Stomach (tissue), 8 donors: ENCODE measurements at regions not wholly inside any gene's neighbourhood (a gene's known extent, or its start where the extent isn't known, plus 50 kb on each side); places are given as distances from the start of the nearest gene placed in this dataset.

Source experiments
- DNase-seq, 2 donors: peaks; one replicate each; pipeline versions ENCODE4 v3.0.0 to v3.0.0-alpha.2; 2013 to 2019
- H3K27ac ChIP-seq, 5 donors: fragments of 200-600 bp in 4 of 5; sonication (generic) in 4 of 5; one replicate each; pipeline ENCODE4 v1.5.1; 2013 to 2019; ENCODE audit warnings: mild to moderate bottlenecking in 1 of 5, moderate library complexity in 1 of 5
- H3K27me3 ChIP-seq, 3 donors: fragments of 200-600 bp; sonication (generic); one replicate each; pipeline ENCODE4 v1.5.1; 2017 to 2019; ENCODE audit warnings: mixed run types in 1 of 3
- H3K36me3 ChIP-seq, 4 donors: fragments of 200-600 bp; sonication (generic); 1 replicate in 3 of 4; 2 replicates in 1 of 4; pipeline ENCODE4 v1.5.1; 2016 to 2019
- H3K4me1 ChIP-seq, 4 donors: fragments of 200-600 bp; sonication (generic); one replicate each; pipeline ENCODE4 v1.5.1; 2016 to 2019
- H3K4me3 ChIP-seq, 4 donors: fragments of 200-600 bp; sonication (generic) in 3 of 4; one replicate each; pipeline ENCODE4 v1.5.1; 2016 to 2019; ENCODE audit warnings: mild to moderate bottlenecking in 1 of 4
- H3K9me3 ChIP-seq, 4 donors: fragments of 200-600 bp; sonication (generic); one replicate each; pipeline ENCODE4 v1.5.1; 2016 to 2019
- EP300 ChIP-seq: sonication (generic); formaldehyde crosslinking; IDR thresholded peaks from one replicate; pipeline ENCODE4 v1.6.1; 2017; ENCODE audit warnings: antibody characterized with exemption
- POLR2A ChIP-seq, 4 donors: fragments of 450-650 bp; IDR thresholded peaks; one replicate each; pipeline ENCODE4 v1.6.1; 2016; ENCODE audit warnings: antibody characterized with exemption in 4 of 4, control low read depth in 2 of 4, mild to moderate bottlenecking in 1 of 4, moderate library complexity in 1 of 4
- POLR2AphosphoS5 ChIP-seq, 3 donors: sonication (generic); formaldehyde crosslinking; IDR thresholded peaks; one replicate each; pipeline ENCODE4 v1.6.1; 2016; ENCODE audit warnings: antibody characterized with exemption in 3 of 3
- WGBS, 5 donors: extraction: QIAGEN DNeasy Blood & Tissue Kit in 3 of 5; methylation state at CpG; one replicate each; pipeline versions ENCODE4 v1.1.5 to v1.1.7; 2013 to 2018; 5-methylcytosine and 5-hydroxymethylcytosine counted together
- intact Hi-C: fragments of 100-400 bp; cut with DNase I; formaldehyde crosslinking; loops from one replicate; pipeline ENCODE4 v1.15.1; 2023; ENCODE audit warnings: low total_unique reads
- TF ChIP-seq, protein P1 (sequence below), 7 experiments: fragments of 450-650 bp in 4 of 7; fragments of 200-600 bp in 3 of 7; sonication (generic) in 3 of 7; IDR thresholded peaks; one replicate each; pipeline ENCODE4 v1.5.1; 2016 to 2019; ENCODE audit warnings: antibody characterized with exemption in 7 of 7, control low read depth in 2 of 7, mild to moderate bottlenecking in 1 of 7
- donor health status: healthy with polysubstance abuse.
- donor health status: Bipolar disorder and iron deficiency.
- donor health status: healthy.

DNA sequence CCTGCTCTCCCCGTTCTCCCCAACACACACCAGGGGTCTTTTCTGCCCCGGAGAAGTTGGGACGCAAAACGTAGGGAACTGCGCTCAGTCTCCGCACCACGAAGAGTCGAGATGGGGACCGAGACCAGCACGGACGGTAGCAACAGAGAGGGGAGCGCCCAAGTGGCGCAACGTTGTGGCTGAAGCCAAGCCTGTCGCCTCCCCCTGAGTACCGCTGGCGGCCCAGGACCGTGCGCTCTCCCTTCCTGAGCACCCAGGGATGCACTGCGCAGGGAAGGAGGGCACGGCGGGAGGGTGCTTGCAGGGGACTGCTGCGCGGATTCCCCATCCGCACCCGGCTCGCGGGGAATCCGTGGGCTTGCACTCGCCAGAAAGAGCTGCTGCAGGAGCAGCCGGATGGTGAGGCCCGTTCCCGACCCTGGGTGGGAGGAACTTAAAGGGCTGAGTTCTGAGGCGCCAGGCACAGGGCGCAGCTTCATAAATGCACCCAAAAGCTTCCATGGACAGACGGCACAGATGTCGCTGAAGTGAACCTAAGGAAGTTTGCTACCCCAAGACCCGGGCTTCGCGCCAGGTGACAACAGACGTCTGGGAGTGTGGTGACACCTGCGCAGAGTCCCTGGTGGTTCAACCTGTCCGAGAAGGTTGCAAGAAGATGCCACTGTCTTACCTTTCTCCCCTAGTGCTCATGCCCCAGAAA, 178.7 kb downstream of the TBXT start:
- intact Hi-C loops = no loop called here
- DNase-seq = peak in 1 of 2 donors; percentile 35
- TF ChIP-seq, protein P1, sequence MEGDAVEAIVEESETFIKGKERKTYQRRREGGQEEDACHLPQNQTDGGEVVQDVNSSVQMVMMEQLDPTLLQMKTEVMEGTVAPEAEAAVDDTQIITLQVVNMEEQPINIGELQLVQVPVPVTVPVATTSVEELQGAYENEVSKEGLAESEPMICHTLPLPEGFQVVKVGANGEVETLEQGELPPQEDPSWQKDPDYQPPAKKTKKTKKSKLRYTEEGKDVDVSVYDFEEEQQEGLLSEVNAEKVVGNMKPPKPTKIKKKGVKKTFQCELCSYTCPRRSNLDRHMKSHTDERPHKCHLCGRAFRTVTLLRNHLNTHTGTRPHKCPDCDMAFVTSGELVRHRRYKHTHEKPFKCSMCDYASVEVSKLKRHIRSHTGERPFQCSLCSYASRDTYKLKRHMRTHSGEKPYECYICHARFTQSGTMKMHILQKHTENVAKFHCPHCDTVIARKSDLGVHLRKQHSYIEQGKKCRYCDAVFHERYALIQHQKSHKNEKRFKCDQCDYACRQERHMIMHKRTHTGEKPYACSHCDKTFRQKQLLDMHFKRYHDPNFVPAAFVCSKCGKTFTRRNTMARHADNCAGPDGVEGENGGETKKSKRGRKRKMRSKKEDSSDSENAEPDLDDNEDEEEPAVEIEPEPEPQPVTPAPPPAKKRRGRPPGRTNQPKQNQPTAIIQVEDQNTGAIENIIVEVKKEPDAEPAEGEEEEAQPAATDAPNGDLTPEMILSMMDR (IDR thresholded peaks at IDR 0.05) = no peak
- no peak for TF ChIP-seq POLR2A (IDR thresholded peaks at IDR 0.05)
- no peak for TF ChIP-seq EP300
- no peak for TF ChIP-seq POLR2AphosphoS5 (IDR thresholded peaks at IDR 0.05)
- Histone ChIP-seq H3K27me3 (peaks cover 0 to 64% (median 34%) of the 10 kb centered on the region in 3 donors), H3K9me3 (no peaks in the 10 kb centered on the region), H3K4me3 (peak overlapping the region; percentile 47 to 57 (median 50)), H3K27ac (peak overlapping the region in 3 of 5 donors; percentile 47 to 85 (median 67)), H3K4me1 (peaks cover 0 to 39% (median 30%) of the 10 kb centered on the region in 4 donors), H3K36me3 (no peaks in the 10 kb centered on the region)
- WGBS, 5 donors = 2 to 9% (median 4%) methylated on average over 15 to 43 of the region's 43 CpGs

DNA sequence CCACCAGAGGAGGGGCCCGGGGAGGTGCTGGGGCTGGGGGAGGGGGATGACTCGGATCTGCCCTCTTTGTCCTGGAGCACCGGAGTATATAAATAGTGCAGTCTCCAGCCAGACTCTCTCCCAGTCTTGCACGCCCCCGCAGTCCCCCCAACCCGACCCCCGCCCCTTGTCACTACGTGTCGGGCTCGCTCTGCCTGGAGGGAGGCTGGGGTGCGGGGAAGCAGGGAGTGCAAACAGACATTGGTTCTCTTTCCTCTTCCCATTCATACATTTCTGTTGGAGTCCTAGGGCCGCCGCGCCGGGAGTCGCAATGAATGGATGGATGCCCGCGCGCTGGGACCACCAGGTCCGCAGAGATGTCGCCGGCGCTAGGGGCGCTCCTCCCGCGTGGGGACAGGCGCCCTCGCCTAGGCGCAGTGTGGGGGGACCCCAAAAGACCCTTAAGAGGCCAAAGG, 179.3 kb downstream of the TBXT start:
- no peak for DNase-seq
- intact Hi-C loops = no loop called here
- Histone ChIP-seq H3K36me3 (no peaks in the 10 kb centered on the region), H3K27ac (peak overlapping the region in 3 of 5 donors; percentile 47 to 85 (median 67)), H3K27me3 (peaks cover 0 to 64% (median 34%) of the 10 kb centered on the region in 3 donors), H3K4me3 (peak overlapping the region; percentile 47 to 57 (median 50)), H3K4me1 (peaks cover 0 to 39% (median 30%) of the 10 kb centered on the region in 4 donors), H3K9me3 (no peaks in the 10 kb centered on the region)
- 0 to 3% (median 1%) methylated on average over 18 to 29 of the region's 29 CpGs for WGBS, 5 donors
- no peak for TF ChIP-seq EP300
- TF ChIP-seq POLR2AphosphoS5 (IDR thresholded peaks at IDR 0.05) = no peak
- TF ChIP-seq, protein P1 (IDR thresholded peaks at IDR 0.05) = no peak
- no peak for TF ChIP-seq POLR2A (IDR thresholded peaks at IDR 0.05)

DNA sequence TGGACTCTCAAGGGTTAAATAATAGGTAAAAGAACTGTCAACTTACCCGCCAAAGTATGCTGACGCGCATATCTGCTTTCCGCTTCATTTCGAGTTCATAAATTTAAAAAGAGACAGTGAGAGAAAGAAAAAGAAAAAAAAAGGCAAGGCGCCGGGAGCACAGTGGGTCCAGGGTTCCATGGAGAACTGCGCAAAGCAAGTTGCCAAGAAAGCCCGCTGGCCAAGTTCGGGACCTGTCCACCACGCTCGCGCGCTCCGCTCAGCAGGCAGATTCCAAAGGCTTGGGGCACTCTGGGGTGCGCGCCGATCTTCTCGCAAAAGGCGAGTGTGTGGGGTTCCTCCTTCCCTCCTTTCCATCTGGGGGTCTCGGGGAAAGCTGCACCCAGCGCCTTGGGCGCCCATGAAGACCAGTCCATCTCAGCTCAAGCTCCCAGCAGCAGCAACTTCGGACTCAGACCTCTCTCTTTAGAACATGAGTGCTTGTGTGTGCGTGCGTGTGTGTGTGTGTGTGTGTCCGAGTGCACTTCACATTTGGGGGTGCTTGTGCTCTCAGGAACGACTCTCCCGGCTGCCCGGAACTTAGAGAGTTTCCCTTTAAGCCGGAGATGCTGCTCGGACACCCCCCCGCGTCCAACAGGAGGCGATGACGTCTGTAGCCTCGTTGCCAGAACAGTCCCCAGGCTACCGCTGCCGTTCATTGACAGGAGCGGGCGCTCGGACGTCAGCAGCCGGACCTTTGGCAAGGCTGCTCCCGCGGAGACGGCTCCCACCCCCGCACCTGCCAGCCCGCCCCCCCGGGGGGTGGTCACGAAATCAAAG, 180.0 kb downstream of the TBXT start:
- 1 to 2% (median 1%) methylated on average over 19 to 51 of the region's 51 CpGs for WGBS, 5 donors
- H3K27me3 ChIP-seq = peaks cover 0 to 64% (median 34%) of the 10 kb centered on the region in 3 donors

More for the DNA sequence above, 180.0 kb downstream of the TBXT start:
- DNase-seq = peak; percentile 54 to 92
- Histone ChIP-seq H3K9me3 (no peaks in the 10 kb centered on the region), H3K4me1 (peaks cover 0 to 39% (median 30%) of the 10 kb centered on the region in 4 donors), H3K4me3 (peak overlapping the region; percentile 47 to 57 (median 50)), H3K36me3 (no peaks in the 10 kb centered on the region), H3K27ac (peak overlapping the region in 4 of 5 donors; percentile 23 to 85 (median 66))
- TF ChIP-seq POLR2A (IDR thresholded peaks at IDR 0.05) (peak in 1 of 4 donors; percentile 26), EP300 (peak; percentile 98), POLR2AphosphoS5 (IDR thresholded peaks at IDR 0.05) (peak in 2 of 3 donors; percentile 43 to 60)
- TF ChIP-seq, protein P1 (IDR thresholded peaks at IDR 0.05) = no peak
- intact Hi-C loops = no loop called here
